Trophoblast cell (in vitro differentiated cells and primary cell): ENCODE measurements at regions not wholly inside any gene's neighbourhood (a gene's known extent, or its start where the extent isn't known, plus 50 kb on each side); places are given as distances from the start of the nearest gene placed in this dataset.

Experiments used
- DNase-seq, 2 donors: peaks; one replicate each; pipeline ENCODE4 v3.0.0-alpha.2; 2016
- H2AFZ ChIP-seq: 2 replicates; pipeline ENCODE4 v1.6.1; 2013; ENCODE audit warnings: low read length, moderate library complexity, mild to moderate bottlenecking; ENCODE audit not compliant: insufficient read depth, poor library complexity
- H2AK5ac ChIP-seq: 2 replicates; pipeline ENCODE4 v1.6.1; 2013; ENCODE audit warnings: mild to moderate bottlenecking, low read length
- H2BK120ac ChIP-seq: 2 replicates; pipeline ENCODE4 v1.6.1; 2013; ENCODE audit warnings: low read length, mild to moderate bottlenecking, moderate library complexity; ENCODE audit not compliant: insufficient read depth, poor library complexity
- H2BK12ac ChIP-seq: 2 replicates; pipeline ENCODE4 v1.6.1; 2013; ENCODE audit warnings: mild to moderate bottlenecking, low read length, moderate library complexity
- H2BK5ac ChIP-seq: 2 replicates; pipeline ENCODE4 v1.6.1; 2013; ENCODE audit warnings: low read length, low read depth, moderate library complexity, mild to moderate bottlenecking; ENCODE audit not compliant: poor library complexity
- H3K14ac ChIP-seq: 2 replicates; pipeline ENCODE4 v1.6.1; 2013; ENCODE audit warnings: mild to moderate bottlenecking, low read length
- H3K18ac ChIP-seq: 2 replicates; pipeline ENCODE4 v1.6.1; 2013; ENCODE audit warnings: mild to moderate bottlenecking, low read length
- H3K23ac ChIP-seq: 2 replicates; pipeline ENCODE4 v1.6.1; 2013; ENCODE audit warnings: low read length
- H3K27ac ChIP-seq: 2 replicates; pipeline ENCODE4 v1.5.1; 2013; ENCODE audit warnings: low read depth, mild to moderate bottlenecking, inconsistent platforms, low read length, moderate library complexity
- H3K27me3 ChIP-seq: 2 replicates; pipeline ENCODE4 v1.6.1; 2013; ENCODE audit warnings: inconsistent platforms, mild to moderate bottlenecking, low read length, moderate library complexity; ENCODE audit not compliant: insufficient read depth
- H3K36me3 ChIP-seq, 2 experiments: 1 replicate in 1 of 2; 2 replicates in 1 of 2; pipeline ENCODE4 v1.6.1; 2013; ENCODE audit warnings: low read length in 2 of 2, mild to moderate bottlenecking in 2 of 2, moderate library complexity in 1 of 2; ENCODE audit not compliant: insufficient read depth in 2 of 2, control insufficient read depth in 1 of 2
- H3K4ac ChIP-seq: 2 replicates; pipeline ENCODE4 v1.6.1; 2013; ENCODE audit warnings: low read depth, mild to moderate bottlenecking, low read length, moderate library complexity
- H3K4me1 ChIP-seq, 2 experiments: 1 replicate in 1 of 2; 2 replicates in 1 of 2; pipeline ENCODE4 v1.6.1; 2013; ENCODE audit warnings: low read length in 2 of 2, mild to moderate bottlenecking in 2 of 2, moderate library complexity in 1 of 2; ENCODE audit not compliant: insufficient read depth in 2 of 2, control insufficient read depth in 1 of 2
- H3K4me2 ChIP-seq: 2 replicates; pipeline ENCODE4 v1.6.1; 2013; ENCODE audit warnings: inconsistent platforms, mild to moderate bottlenecking, low read length, moderate library complexity
- H3K4me3 ChIP-seq: 2 replicates; pipeline ENCODE4 v1.5.1; 2013; ENCODE audit warnings: mild to moderate bottlenecking, low read depth, low read length, inconsistent platforms
- H3K79me1 ChIP-seq: one replicate; pipeline ENCODE4 v1.6.1; 2013; ENCODE audit warnings: low read length
- H3K79me2 ChIP-seq: 2 replicates; pipeline ENCODE4 v1.6.1; 2013; ENCODE audit warnings: low read length, mild to moderate bottlenecking; ENCODE audit not compliant: control insufficient read depth, insufficient read depth, poor library complexity
- H3K9ac ChIP-seq: 2 replicates; pipeline ENCODE4 v1.6.1; 2013; ENCODE audit warnings: mild to moderate bottlenecking, low read length
- H3K9me3 ChIP-seq: 2 replicates; pipeline ENCODE4 v1.6.1; 2013; ENCODE audit warnings: low read depth, mild to moderate bottlenecking, control low read depth, inconsistent platforms, low read length; ENCODE audit not compliant: insufficient read depth
- H4K12ac ChIP-seq: 2 replicates; pipeline ENCODE4 v1.6.1; 2013; ENCODE audit warnings: low read depth, mild to moderate bottlenecking, low read length, moderate library complexity
- H4K8ac ChIP-seq: 2 replicates; pipeline ENCODE4 v1.6.1; 2013; ENCODE audit warnings: low read depth, mild to moderate bottlenecking, low read length, moderate library complexity
- H4K91ac ChIP-seq: one replicate; pipeline ENCODE4 v1.6.1; 2013; ENCODE audit warnings: low read depth, mild to moderate bottlenecking, low read length, moderate library complexity
- WGBS: extraction: QIAGEN DNeasy Blood & Tissue Kit; methylation state at CpG from one replicate; pipeline ENCODE4 v1.1.7; 2013; ENCODE audit warnings: missing lambda C conversion rate; ENCODE audit not compliant: insufficient read length, insufficient coverage; ENCODE audit errors: extremely low coverage; 5-methylcytosine and 5-hydroxymethylcytosine counted together

DNA sequence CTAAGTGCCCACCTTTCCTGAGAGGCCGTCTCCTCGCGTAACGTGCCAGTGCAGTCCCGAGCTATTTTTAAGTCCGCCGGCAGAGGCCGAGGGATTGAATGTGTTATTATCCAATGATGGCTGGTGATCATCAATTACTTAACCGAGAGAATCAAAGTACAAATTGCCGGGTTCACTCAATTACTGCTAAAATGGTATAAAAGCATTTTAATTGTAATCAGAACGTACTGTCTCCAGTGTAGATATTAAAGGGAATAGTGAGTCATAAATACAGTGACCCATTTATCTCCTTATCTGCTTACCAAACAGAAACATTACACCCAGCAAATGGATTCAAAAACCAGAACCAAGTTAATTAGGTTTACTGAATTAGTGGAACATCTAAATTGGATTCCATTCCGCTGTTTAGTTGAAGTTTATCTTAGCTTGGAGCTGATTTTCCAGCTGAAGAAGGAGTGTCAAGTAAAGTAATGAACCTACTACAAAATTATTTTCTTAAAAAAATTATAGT, 334.9 kb downstream of the BRD1 start:
- Histone ChIP-seq H3K4me2 (no peak overlapping the region), H3K79me1 (peaks cover 17% of the 10 kb centered on the region), H3K4me3 (no peak overlapping the region), H2BK120ac (no peak overlapping the region), H3K4ac (no peak overlapping the region), H3K23ac (no peak overlapping the region), H2BK5ac (no peak overlapping the region), H4K91ac (no peak overlapping the region), H4K12ac (no peak overlapping the region), H2BK12ac (no peak overlapping the region), H3K36me3 (no peaks in the 10 kb centered on the region), H3K27ac (no peak overlapping the region), H4K8ac (no peak overlapping the region), H3K9ac (no peak overlapping the region), H2AK5ac (no peak overlapping the region), H2AFZ (no peak overlapping the region), H3K14ac (no peak overlapping the region), H3K9me3 (peaks cover 2% of the 10 kb centered on the region), H3K4me1 (peaks cover 9 to 14% of the 10 kb centered on the region in 2 experiments), H3K27me3 (no peaks in the 10 kb centered on the region), H3K79me2 (peaks cover 2% of the 10 kb centered on the region), H3K18ac (no peak overlapping the region)
- DNase-seq, result no peak
- no CpG with 5 or more reads among the region's 12 CpGs for WGBS

DNA sequence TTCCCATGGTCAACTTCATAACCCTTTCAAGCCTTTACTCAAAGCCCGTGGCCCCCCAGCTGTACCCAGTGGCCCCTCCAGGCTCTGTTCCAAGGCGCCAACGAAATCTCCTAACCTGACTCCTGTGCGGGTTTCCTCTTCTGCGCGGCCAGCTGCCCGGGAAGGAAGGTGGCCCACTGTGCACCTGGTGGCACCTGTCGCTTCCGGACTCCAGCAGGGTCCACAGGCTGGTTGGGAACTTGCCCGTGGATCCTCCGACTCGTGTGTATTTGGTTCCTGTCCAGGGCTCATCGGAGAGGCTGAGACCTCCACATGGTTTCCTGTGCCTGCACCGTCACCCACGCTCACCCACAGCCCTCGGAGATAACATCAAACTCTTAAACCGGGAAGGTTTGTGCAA, 335.4 kb downstream of the BRD1 start:
- H3K18ac ChIP-seq, result peak overlapping the region; percentile 47
- no peak overlapping the region for H3K14ac ChIP-seq
- no peak overlapping the region for H3K27ac ChIP-seq
- H2BK120ac ChIP-seq, result peak overlapping the region; percentile 7
- peak overlapping the region; percentile 32 for H4K91ac ChIP-seq
- peak overlapping the region; percentile 80 for H2AK5ac ChIP-seq
- no peak overlapping the region for H4K12ac ChIP-seq
- no peak overlapping the region for H3K4ac ChIP-seq
- H2AFZ ChIP-seq, result no peak overlapping the region
- peaks cover 2% of the 10 kb centered on the region for H3K79me2 ChIP-seq
- no peak for DNase-seq
- H2BK12ac ChIP-seq, result peak overlapping the region; percentile 68
- peaks cover 2% of the 10 kb centered on the region for H3K9me3 ChIP-seq
- H3K4me1 ChIP-seq, result peaks cover 9 to 14% of the 10 kb centered on the region in 2 experiments
- H3K36me3 ChIP-seq, result no peaks in the 10 kb centered on the region
- no peak overlapping the region for H3K23ac ChIP-seq
- H2BK5ac ChIP-seq, result peak overlapping the region; percentile 15
- H4K8ac ChIP-seq, result peak overlapping the region; percentile 17
- no peaks in the 10 kb centered on the region for H3K27me3 ChIP-seq
- peaks cover 17% of the 10 kb centered on the region for H3K79me1 ChIP-seq
- no CpG with 5 or more reads among the region's 17 CpGs for WGBS
- H3K4me2 ChIP-seq, result no peak overlapping the region
- H3K4me3 ChIP-seq, result no peak overlapping the region
- no peak overlapping the region for H3K9ac ChIP-seq

DNA sequence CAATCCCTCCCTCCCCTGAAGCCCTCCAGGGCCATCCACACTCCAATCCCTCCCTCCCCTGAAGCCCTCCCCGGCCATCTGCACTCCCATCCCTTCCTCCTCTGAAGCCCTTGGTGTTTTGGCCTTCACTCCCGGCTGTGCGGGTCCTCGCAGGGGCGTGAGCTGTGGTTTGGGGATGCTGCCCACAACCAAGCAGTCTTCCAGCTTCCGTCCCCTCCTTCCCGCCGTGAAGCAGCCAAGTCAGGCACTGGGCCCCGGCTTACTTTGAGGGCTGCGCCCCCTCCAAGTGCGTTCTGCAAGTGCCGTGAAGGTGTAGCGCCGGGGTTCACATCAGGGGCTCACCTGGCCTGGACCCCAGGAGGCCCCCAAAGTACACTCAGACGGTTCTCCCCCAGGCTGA, 335.9 kb downstream of the BRD1 start:
- no peak overlapping the region for H4K8ac ChIP-seq
- H4K91ac ChIP-seq, result peak overlapping the region; percentile 32
- peak overlapping the region; percentile 26 for H2BK5ac ChIP-seq
- H3K4ac ChIP-seq, result no peak overlapping the region
- no peak overlapping the region for H3K4me3 ChIP-seq
- H3K79me1 ChIP-seq, result peaks cover 17% of the 10 kb centered on the region
- H3K9ac ChIP-seq, result no peak overlapping the region
- no peak overlapping the region for H2AFZ ChIP-seq
- H2AK5ac ChIP-seq, result peak overlapping the region; percentile 44
- peaks cover 9 to 14% of the 10 kb centered on the region in 2 experiments for H3K4me1 ChIP-seq
- no peaks in the 10 kb centered on the region for H3K27me3 ChIP-seq
- no peak overlapping the region for H3K4me2 ChIP-seq
- H3K23ac ChIP-seq, result no peak overlapping the region
- peaks cover 2% of the 10 kb centered on the region for H3K79me2 ChIP-seq
- no peaks in the 10 kb centered on the region for H3K36me3 ChIP-seq
- no peak for DNase-seq
- H4K12ac ChIP-seq, result no peak overlapping the region
- no CpG with 5 or more reads among the region's 15 CpGs for WGBS
- H3K9me3 ChIP-seq, result peaks cover 2% of the 10 kb centered on the region
- H2BK120ac ChIP-seq, result no peak overlapping the region
- H2BK12ac ChIP-seq, result peak overlapping the region; percentile 65
- no peak overlapping the region for H3K18ac ChIP-seq
- H3K14ac ChIP-seq, result peak overlapping the region; percentile 34
- H3K27ac ChIP-seq, result no peak overlapping the region

DNA sequence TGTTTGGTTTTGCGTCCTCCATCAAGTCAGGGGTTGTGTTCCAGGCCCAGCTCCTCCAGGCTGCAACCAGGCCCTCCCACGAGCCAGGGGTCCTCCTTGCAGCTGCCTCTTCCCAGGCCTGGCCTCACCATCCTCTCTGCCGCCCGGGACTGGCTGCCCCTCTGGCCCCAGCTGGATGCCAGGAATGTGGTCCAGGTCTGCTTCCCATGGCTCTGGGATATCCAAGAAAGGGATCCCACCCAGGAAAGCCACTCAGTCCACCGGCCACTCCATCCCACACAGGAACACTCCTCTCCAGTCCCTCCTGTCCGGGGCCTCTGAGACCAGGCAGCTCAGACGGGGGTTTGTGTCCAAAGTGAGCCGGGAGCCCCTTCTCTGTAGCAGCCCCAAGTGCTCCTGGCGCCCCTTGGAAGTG, 336.4 kb downstream of the BRD1 start:
- H3K4me1 ChIP-seq, result peaks cover 9 to 14% of the 10 kb centered on the region in 2 experiments
- H3K79me1 ChIP-seq, result peaks cover 18% of the 10 kb centered on the region
- no peak overlapping the region for H4K12ac ChIP-seq
- no peak overlapping the region for H3K23ac ChIP-seq
- no peak overlapping the region for H2BK5ac ChIP-seq
- no peak for DNase-seq
- peaks cover 2% of the 10 kb centered on the region for H3K79me2 ChIP-seq
- H3K4me2 ChIP-seq, result no peak overlapping the region
- H2AK5ac ChIP-seq, result no peak overlapping the region
- no peaks in the 10 kb centered on the region for H3K36me3 ChIP-seq
- H2AFZ ChIP-seq, result no peak overlapping the region
- H4K91ac ChIP-seq, result peak overlapping the region; percentile 48
- H3K9ac ChIP-seq, result no peak overlapping the region
- no peak overlapping the region for H3K4me3 ChIP-seq
- no CpG with 5 or more reads among the region's 9 CpGs for WGBS
- no peak overlapping the region for H3K18ac ChIP-seq
- peaks cover 2% of the 10 kb centered on the region for H3K9me3 ChIP-seq
- H3K14ac ChIP-seq, result peak overlapping the region; percentile 17
- peak overlapping the region; percentile 62 for H2BK12ac ChIP-seq
- no peak overlapping the region for H2BK120ac ChIP-seq
- H4K8ac ChIP-seq, result no peak overlapping the region
- H3K4ac ChIP-seq, result no peak overlapping the region
- H3K27me3 ChIP-seq, result no peaks in the 10 kb centered on the region
- no peak overlapping the region for H3K27ac ChIP-seq
